CD14-positive monocyte (primary cell): ENCODE measurements at regions not wholly inside any gene's neighbourhood (a gene's known extent, or its start where the extent isn't known, plus 50 kb on each side); places are given as distances from the start of the nearest gene placed in this dataset.

Experiments
- DNase-seq, 3 donors: peaks; one replicate each; pipeline ENCODE4 v3.0.0-alpha.2; 2011 to 2022
- H2AFZ ChIP-seq: 2 replicates; pipeline ENCODE4 v1.6.0; 2012; ENCODE audit warnings: mild to moderate bottlenecking, low read depth, low read length, inconsistent platforms; ENCODE audit not compliant: insufficient read depth, poor library complexity, severe bottlenecking
- H3K27ac ChIP-seq, 2 donors: 1 replicate in 1 of 2; 2 replicates in 1 of 2; pipeline ENCODE4 v1.5.1; 2012 to 2013; ENCODE audit warnings: low read length in 2 of 2, control low read depth in 1 of 2, inconsistent platforms in 1 of 2, low read depth in 1 of 2, mild to moderate bottlenecking in 1 of 2
- H3K27me3 ChIP-seq, 2 donors: one replicate each; pipeline versions ENCODE4 v1.6.0 to v1.6.1; 2011 to 2013; ENCODE audit warnings: low read length in 2 of 2; ENCODE audit not compliant: control insufficient read depth in 2 of 2, insufficient read depth in 2 of 2
- H3K36me3 ChIP-seq, 2 donors: replicated peaks in 1 of 2; 1 replicate in 1 of 2; 2 replicates in 1 of 2; pipeline versions ENCODE4 v1.5.1 to v1.6.1; 2012 to 2013; ENCODE audit warnings: low read length in 2 of 2, control low read depth in 1 of 2, inconsistent platforms in 1 of 2, mild to moderate bottlenecking in 1 of 2; ENCODE audit not compliant: insufficient read depth in 2 of 2, control insufficient read depth in 1 of 2
- H3K4me1 ChIP-seq, 2 donors: 1 replicate in 1 of 2; 2 replicates in 1 of 2; pipeline versions ENCODE4 v1.5.1 to v1.6.1; 2012 to 2013; ENCODE audit warnings: low read length in 2 of 2, control low read depth in 1 of 2, inconsistent platforms in 1 of 2, mild to moderate bottlenecking in 1 of 2, moderate library complexity in 1 of 2; ENCODE audit not compliant: insufficient read depth in 2 of 2, control insufficient read depth in 1 of 2
- H3K4me2 ChIP-seq: replicated peaks from 2 replicates; pipeline ENCODE3; 2012; ENCODE audit warnings: low read length, moderate library complexity, mild to moderate bottlenecking; ENCODE audit not compliant: poor library complexity, severe bottlenecking; ENCODE audit errors: extremely low read depth
- H3K4me3 ChIP-seq, 3 experiments: fragments of 200-600 bp in 1 of 3; sonication (generic) in 1 of 3; replicated peaks in 1 of 3; 1 replicate in 2 of 3; 2 replicates in 1 of 3; pipeline ENCODE4 v1.5.1; 2011 to 2013; ENCODE audit warnings: low read length in 3 of 3, mild to moderate bottlenecking in 3 of 3, control low read depth in 2 of 3, low read depth in 2 of 3, inconsistent platforms in 1 of 3, moderate library complexity in 1 of 3
- H3K79me2 ChIP-seq: 2 replicates; pipeline ENCODE4 v1.6.0; 2012; ENCODE audit warnings: mild to moderate bottlenecking, control low read depth, inconsistent platforms, low read length, moderate library complexity; ENCODE audit not compliant: insufficient read depth
- H3K9ac ChIP-seq: 2 replicates; pipeline ENCODE4 v1.6.0; 2017; ENCODE audit warnings: low read length, mild to moderate bottlenecking; ENCODE audit not compliant: insufficient read depth, poor library complexity, severe bottlenecking
- H3K9me3 ChIP-seq, 2 donors: replicated peaks in 1 of 2; 1 replicate in 1 of 2; 2 replicates in 1 of 2; pipeline versions ENCODE4 v1.5.1 to v1.6.1; 2012 to 2013; ENCODE audit warnings: low read length in 2 of 2, control low read depth in 1 of 2; ENCODE audit not compliant: control insufficient read depth in 1 of 2, insufficient read depth in 1 of 2
- H4K20me1 ChIP-seq: 2 replicates; pipeline ENCODE4 v1.6.0; 2012; ENCODE audit warnings: mild to moderate bottlenecking, low read length, control low read depth, moderate library complexity; ENCODE audit not compliant: insufficient read depth
- H3K27ac Mint-ChIP-seq, 7 donors: one replicate each; pipeline ENCODE4 v1.8.0; 2020; ENCODE audit warnings: mild to moderate bottlenecking in 7 of 7, mixed read lengths in 7 of 7, moderate library complexity in 6 of 7, inconsistent platforms in 2 of 7
- H3K27me3 Mint-ChIP-seq, 3 donors: one replicate each; pipeline ENCODE4 v1.8.0; 2021 to 2022; ENCODE audit warnings: low read depth in 3 of 3, mild to moderate bottlenecking in 3 of 3, mixed read lengths in 3 of 3, moderate library complexity in 3 of 3, inconsistent platforms in 1 of 3
- H3K36me3 Mint-ChIP-seq, 2 donors: one replicate each; pipeline ENCODE4 v1.8.0; 2020; ENCODE audit warnings: mixed read lengths in 2 of 2, inconsistent platforms in 1 of 2, mild to moderate bottlenecking in 1 of 2
- H3K4me1 Mint-ChIP-seq: one replicate; pipeline ENCODE4 v1.8.0; 2020; ENCODE audit warnings: mild to moderate bottlenecking, mixed read lengths
- H3K4me3 Mint-ChIP-seq, 2 donors: one replicate each; pipeline ENCODE4 v1.8.0; 2020; ENCODE audit warnings: mild to moderate bottlenecking in 2 of 2, mixed read lengths in 2 of 2, moderate library complexity in 1 of 2
- H3K9me3 Mint-ChIP-seq, 7 donors: one replicate each; pipeline ENCODE4 v1.8.0; 2020 to 2022; ENCODE audit warnings: mixed read lengths in 7 of 7, mild to moderate bottlenecking in 6 of 7, moderate library complexity in 6 of 7, inconsistent platforms in 2 of 7
- CTCF ChIP-seq: fragments of 200-600 bp; IDR thresholded peaks from one replicate; pipeline ENCODE4 v1.8.0; 2022; ENCODE audit warnings: antibody characterized with exemption, mild to moderate bottlenecking
- WGBS: methylation state at CpG from one replicate; pipeline ENCODE4 v1.1.5; 2013; ENCODE audit warnings: missing lambda C conversion rate; ENCODE audit not compliant: insufficient coverage; 5-methylcytosine and 5-hydroxymethylcytosine counted together
- intact Hi-C, 2 donors: fragments of 100-400 bp; cut with micrococcal nuclease; formaldehyde crosslinking; loops; one replicate each; pipeline versions ENCODE4 v1.15.0 to v1.15.1; 2023

DNA sequence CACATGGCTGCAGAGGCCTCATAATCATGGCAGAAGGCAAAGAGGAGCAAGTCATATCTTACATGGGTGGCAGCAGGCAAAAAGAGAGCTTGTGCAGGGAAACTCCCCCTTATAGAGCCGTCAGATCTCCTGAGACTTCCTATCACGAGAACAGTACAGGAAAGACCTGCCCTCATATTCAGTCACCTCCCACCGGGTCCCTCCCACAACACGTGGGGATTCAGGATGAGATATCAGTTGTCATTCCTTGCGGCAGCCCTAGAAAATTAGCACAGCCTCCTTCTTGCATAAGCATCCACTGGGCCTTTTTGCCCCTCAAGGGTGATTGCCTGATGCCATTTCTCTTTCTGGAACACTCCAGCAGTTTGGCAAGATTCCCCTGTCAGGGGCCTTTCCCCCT is 61.7 kb upstream of the STX18 start:
- no peaks in the 10 kb centered on the region for H3K4me1 Mint-ChIP-seq
- no peaks in the 10 kb centered on the region for H3K9me3 ChIP-seq
- no peak overlapping the region for H3K4me3 ChIP-seq
- no peak overlapping the region for H3K9ac ChIP-seq
- no peak overlapping the region for H3K27ac ChIP-seq
- no peak for DNase-seq
- H3K36me3 ChIP-seq = no peaks in the 10 kb centered on the region
- H3K79me2 ChIP-seq = no peaks in the 10 kb centered on the region
- H3K27me3 Mint-ChIP-seq = peaks cover 0 to 1% (median 0%) of the 10 kb centered on the region in 3 donors
- intact Hi-C loops = no loop called here
- H4K20me1 ChIP-seq = no peaks in the 10 kb centered on the region
- peaks cover 0 to 5% (median 0%) of the 10 kb centered on the region in 7 donors for H3K9me3 Mint-ChIP-seq
- 80% methylated on average over 5 of the region's 5 CpGs for WGBS
- no peaks in the 10 kb centered on the region for H3K36me3 Mint-ChIP-seq
- H3K4me1 ChIP-seq = no peaks in the 10 kb centered on the region
- no peaks in the 10 kb centered on the region for H3K27me3 ChIP-seq
- H3K4me2 ChIP-seq = no peak overlapping the region
- no peak for TF ChIP-seq CTCF
- H3K4me3 Mint-ChIP-seq = no peak overlapping the region
- H3K27ac Mint-ChIP-seq = no peak overlapping the region
- no peak overlapping the region for H2AFZ ChIP-seq

GRCh38 chr4:4603067-4603466 is 61.2 kb upstream of the STX18 start:
- H3K36me3 ChIP-seq = no peaks in the 10 kb centered on the region
- H3K4me1 Mint-ChIP-seq = no peaks in the 10 kb centered on the region
- 100% methylated on average over 2 of the region's 4 CpGs for WGBS

More at GRCh38 chr4:4603067-4603466, 61.2 kb upstream of the STX18 start:
- Histone ChIP-seq H3K9ac (no peak overlapping the region), H3K27me3 (no peaks in the 10 kb centered on the region), H3K9me3 (no peaks in the 10 kb centered on the region), H3K4me1 (no peaks in the 10 kb centered on the region), H2AFZ (no peak overlapping the region), H3K4me3 (no peak overlapping the region), H3K4me2 (no peak overlapping the region), H4K20me1 (no peaks in the 10 kb centered on the region), H3K79me2 (no peaks in the 10 kb centered on the region), H3K27ac (no peak overlapping the region)
- H3K9me3 Mint-ChIP-seq = peaks cover 0 to 5% (median 0%) of the 10 kb centered on the region in 7 donors
- intact Hi-C loops = no loop called here
- TF ChIP-seq CTCF = no peak
- no peak for DNase-seq
- H3K27me3 Mint-ChIP-seq = peaks cover 0 to 1% (median 0%) of the 10 kb centered on the region in 3 donors
- no peak overlapping the region for H3K27ac Mint-ChIP-seq
- H3K36me3 Mint-ChIP-seq = no peaks in the 10 kb centered on the region
- no peak overlapping the region for H3K4me3 Mint-ChIP-seq
